Stimulated activated CD4-positive, alpha-beta T cell treated with anti-CD3 and anti-CD28 coated beads, Interleukin-4, amount 100 ng/mL, for 4 hours (primary cell): ENCODE measurements at regions not wholly inside any gene's neighbourhood (a gene's known extent, or its start where the extent isn't known, plus 50 kb on each side); places are given as distances from the start of the nearest gene placed in this dataset.

Source experiments
- DNase-seq, 2 experiments: peaks; one replicate each; pipeline ENCODE4 v3.0.0-alpha.2; 2020

DNA sequence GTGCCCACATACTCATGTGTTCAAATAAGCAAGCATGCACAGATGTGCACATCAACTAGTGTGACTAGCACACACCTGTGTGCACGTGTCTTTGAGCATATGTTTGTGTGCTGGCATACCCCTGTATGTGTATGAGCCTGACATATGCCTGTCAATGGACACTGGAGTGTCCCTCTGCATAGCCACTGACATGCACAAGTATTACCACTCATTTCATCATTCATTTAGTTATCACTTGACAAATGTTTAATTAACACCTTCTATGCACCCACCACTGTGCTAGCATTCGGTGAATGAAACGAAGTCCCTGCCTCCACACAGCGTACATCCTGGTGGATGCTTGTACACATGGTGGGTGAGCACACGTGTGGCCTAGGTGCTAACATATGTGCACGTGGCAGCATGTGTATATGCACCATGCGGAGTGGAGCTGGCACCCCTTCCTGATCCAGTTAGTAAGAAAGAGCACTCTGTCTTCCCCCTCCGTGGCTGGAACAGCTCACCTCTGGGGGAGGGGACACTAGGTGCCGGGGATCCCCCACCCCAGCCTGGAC, 112.0 kb downstream of the CHST1 start:
- no peak for DNase-seq

DNA sequence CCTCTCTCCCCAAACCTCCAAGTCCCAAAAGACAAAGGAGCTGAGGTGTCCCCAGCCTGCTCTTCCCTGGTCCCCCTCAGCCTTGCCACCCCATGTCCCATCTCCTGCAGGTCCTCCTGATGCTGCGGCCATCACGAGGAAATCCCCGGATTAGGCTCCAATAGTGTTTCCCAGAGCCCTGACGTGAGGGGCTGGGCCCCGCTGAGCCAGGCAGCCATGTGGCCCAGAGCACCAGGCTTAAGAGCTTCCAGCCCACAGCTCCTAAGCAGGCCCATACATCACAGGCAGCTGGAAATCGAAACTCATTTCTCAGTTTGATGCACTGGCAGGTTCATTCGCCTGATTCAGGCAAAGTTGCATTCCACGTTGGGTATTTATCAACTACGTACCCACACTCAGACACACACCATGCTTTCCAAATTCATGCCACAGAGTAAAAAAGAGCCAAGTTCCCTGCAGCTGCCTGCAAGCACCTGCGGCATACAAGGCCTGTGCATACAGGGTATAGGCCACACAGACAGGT, 114.2 kb downstream of the CHST1 start:
- DNase-seq: no peak

DNA sequence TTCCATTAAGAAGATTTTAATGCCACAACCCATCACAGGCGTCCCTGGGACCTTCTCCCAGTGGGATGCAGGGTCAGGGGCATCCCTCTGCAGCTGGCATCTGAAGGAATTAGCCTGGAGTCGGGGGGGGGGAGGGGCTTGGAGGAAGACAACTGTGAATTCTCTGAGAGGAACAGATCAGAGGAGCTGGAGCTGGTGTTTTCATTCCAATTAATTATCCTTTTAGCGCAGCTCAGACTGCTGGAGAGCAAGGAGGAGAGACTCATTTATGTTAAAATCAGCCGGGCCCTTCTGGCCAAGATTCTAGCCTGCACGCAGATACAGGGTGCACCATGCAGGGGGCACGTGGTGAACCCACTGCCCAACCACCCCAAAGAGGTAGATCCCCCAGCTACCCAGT, 116.2 kb downstream of the CHST1 start:
- DNase-seq: no peak

DNA sequence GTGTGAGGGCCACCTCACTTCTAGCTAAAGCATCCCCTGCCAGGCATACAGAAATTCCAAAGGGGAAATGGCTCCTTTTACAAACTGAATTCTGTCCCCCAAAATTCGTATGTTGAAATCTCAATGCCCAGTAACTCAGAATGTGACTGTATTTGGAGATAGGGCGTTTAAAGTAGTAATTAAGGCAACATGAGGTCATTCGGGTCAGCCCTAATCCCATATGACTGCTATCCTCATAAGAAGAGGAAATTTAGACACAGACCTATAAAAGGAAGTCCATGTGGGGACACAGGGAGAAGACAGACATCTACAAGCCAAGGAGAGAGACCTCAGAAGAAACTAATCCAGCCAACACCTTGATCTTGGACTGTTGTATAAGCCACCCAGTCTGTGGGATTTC, 119.1 kb downstream of the CHST1 start:
- no peak for DNase-seq

GRCh38 chr11:45544826-45545225, 120.6 kb downstream of the CHST1 start:
- DNase-seq: no peak

DNA sequence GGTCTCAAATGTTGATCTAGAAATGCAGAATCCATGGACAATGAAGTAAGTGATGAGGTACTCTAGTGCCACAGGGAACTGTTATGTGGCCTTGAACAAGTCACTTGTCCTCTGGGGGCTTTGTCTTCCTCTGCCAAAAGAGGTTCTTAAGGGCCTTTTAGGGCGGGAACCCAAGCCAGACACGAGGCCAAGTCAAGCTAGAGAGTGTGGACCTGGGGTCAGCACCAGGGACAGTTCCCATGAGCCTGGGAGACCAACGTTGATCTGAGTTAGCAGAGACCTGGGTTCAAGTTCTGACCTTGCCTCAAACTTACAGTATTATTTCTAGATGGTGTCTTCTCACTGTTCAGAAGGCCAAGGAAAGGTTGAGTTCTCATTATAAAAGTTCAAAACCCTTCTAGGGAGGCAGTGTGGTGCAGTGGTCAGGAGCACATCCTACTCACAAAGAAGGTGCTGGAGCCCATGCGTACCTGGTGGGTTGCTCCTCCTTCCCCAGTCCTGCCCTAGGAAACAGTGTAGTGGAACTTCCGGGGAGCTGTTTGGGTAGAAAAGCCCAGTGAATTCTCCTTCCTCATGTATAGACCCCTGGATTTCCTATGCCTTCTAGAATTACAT, 121.5 kb downstream of the CHST1 start:
- DNase-seq: no peak

- DNase-seq: no peak
Measured at GRCh38 chr11:45543081-45543480, 122.3 kb downstream of the CHST1 start.

- DNase-seq: no peak
Measured at GRCh38 chr11:45541693-45542434, 123.6 kb downstream of the CHST1 start.

- no peak for DNase-seq
Measured at GRCh38 chr11:45538939-45539338, 126.5 kb downstream of the CHST1 start.

DNA sequence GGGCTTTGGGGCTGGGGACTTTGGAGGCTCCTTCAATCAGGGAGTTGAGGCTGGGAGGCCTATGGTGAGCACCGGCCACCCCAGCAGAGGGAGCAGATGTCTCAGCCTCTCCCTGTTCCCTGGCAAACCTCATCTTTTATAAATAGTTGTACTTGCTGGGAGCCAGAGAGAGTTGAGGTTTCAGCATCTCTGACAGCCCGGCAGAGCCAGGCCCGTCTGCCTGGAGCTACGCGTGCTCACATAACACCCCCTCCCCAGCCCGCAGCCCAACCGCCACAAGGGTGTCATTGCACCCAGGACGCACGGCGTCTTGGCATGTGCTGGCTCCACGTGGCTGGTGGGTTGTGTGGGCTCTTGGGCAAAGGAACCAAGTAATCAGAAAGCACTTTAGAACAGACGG, 127.1 kb downstream of the CHST1 start:
- no peak for DNase-seq

- no peak for DNase-seq
Measured at GRCh38 chr11:45537614-45538013, 127.8 kb downstream of the CHST1 start.

- DNase-seq: no peak
Measured at GRCh38 chr11:45535033-45535432, 130.4 kb downstream of the CHST1 start.

- DNase-seq: no peak
Measured at GRCh38 chr11:45534132-45534531, 131.3 kb downstream of the CHST1 start.

DNA sequence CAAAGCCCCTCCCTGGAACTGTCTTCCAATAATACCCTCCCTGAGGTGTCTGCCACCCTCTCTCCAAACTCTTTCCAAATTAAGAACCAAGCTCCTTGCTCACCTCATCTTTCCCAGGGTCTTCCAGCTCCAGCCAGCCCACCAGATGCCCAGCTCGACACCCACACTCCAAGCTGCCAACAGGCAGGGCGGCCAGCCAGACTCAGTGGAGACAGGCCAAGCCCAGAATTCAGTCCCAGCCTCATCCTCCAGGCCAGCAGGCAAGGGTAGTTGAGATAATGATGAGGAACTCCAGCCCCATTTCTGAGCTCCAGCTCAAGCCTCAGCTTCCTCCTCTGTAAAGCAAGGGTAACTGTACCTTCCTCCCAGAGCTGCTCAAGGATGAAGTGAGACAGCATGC, 132.9 kb downstream of the CHST1 start:
- no peak for DNase-seq

GRCh38 chr11:45530776-45531175, 134.6 kb downstream of the CHST1 start:
- no peak for DNase-seq

- DNase-seq: no peak
Measured at GRCh38 chr11:45530111-45530510, 135.3 kb downstream of the CHST1 start.

- no peak for DNase-seq
Measured at GRCh38 chr11:45528435-45528834, 137.0 kb downstream of the CHST1 start.

DNA sequence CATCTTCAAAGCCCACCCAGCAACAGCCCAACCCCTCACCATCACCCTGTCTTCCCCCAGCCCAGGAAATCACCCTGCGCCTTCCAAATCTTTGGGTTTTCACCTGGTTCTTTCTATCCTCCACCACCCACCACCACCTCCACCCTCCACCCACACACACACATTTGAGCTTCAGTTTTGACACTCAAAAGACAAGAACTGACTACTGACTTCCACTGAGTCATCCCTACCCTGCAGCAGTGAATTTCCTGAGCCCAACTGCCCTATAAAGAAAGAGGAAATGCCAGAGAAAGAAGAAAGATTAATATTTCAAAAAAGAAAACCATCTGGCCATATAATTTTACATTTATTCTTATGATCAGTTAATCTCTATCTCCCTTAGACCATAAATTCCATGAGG, 137.5 kb downstream of the CHST1 start:
- DNase-seq: peak in 1 of 2 experiments; percentile 17

DNA sequence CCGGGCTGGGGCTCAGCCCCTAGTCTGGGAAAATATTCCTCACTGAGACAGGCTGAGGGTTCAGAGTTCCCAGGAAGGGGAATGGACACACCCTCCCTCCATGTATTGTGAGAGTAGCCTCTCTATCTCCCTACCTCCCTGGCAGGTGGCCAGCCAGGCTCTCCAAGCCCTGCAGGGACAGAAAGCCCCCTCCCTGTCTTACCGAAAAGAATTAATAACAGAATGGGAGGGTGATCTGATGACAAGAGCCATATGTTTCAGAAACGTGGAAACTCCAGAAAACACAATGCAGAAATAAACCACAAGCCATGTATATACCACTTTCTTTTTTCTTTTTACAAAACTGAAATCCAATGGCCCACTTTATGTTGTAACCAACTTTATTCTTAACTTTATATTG, 140.0 kb downstream of the CHST1 start:
- DNase-seq: no peak

GRCh38 chr11:45523760-45524159, 141.7 kb downstream of the CHST1 start:
- no peak for DNase-seq

GRCh38 chr11:45518833-45519535, 146.4 kb downstream of the CHST1 start:
- DNase-seq: no peak

GRCh38 chr11:45518141-45518832, 147.1 kb downstream of the CHST1 start:
- DNase-seq: no peak

- no peak for DNase-seq
Measured at GRCh38 chr11:45517171-45517770, 148.2 kb downstream of the CHST1 start.
